ENCODE measurements at regions not wholly inside any gene's neighbourhood (a gene's known extent, or its start where the extent isn't known, plus 50 kb on each side); places are given as distances from the start of the nearest gene placed in this dataset.

GRCh38 chr2:5263291-5263690, 428.9 kb upstream of the SOX11 start:
- no peak for TF ChIP-seq CTCF (IDR thresholded peaks at IDR 0.05)
- no peak for TF ChIP-seq POLR2A (IDR thresholded peaks at IDR 0.05)

Data from thyroid gland (tissue), 4 donors.